ENCODE measurements at regions not wholly inside any gene's neighbourhood (a gene's known extent, or its start where the extent isn't known, plus 50 kb on each side); places are given as distances from the start of the nearest gene placed in this dataset.

- TF ChIP-seq CTCF (IDR thresholded peaks at IDR 0.05): no peak
- no peak for TF ChIP-seq ZFX (IDR thresholded peaks at IDR 0.05; ENCODE audit: borderline replicate concordance)
Observed at GRCh38 chr16:55209626-55210025, 114.4 kb upstream of the IRX6 start.

Measured in 22Rv1 (cell line).